HepG2 (cell line): ENCODE measurements at regions not wholly inside any gene's neighbourhood (a gene's known extent, or its start where the extent isn't known, plus 50 kb on each side); places are given as distances from the start of the nearest gene placed in this dataset.

Experiments
- ATAC-seq: fragments of 200-7000 bp; cut with Tn5 transposase; 3 replicates; pipeline ENCODE4 v1.9.1; 2020; ENCODE audit warnings: mild to moderate bottlenecking, moderate library complexity
- BruUV-seq: library from RNA; stranded (reverse); fragments of 400-500 nt; replicated peaks from 2 replicates; lab custom pipeline; 2021; lab: Mats Ljungman, UMichigan
- CTCF ChIA-PET: fragments of 300-600 bp; formaldehyde crosslinking; extraction: SDS; loops from one replicate; lab custom pipeline; 2021; ENCODE audit warnings: low total read pairs, inconsistent platforms, low intra/inter-chr PET ratio; lab: Yijun Ruan, JAX
- POLR2A ChIA-PET: fragments of 350-600 bp; sonication (Branson Sonifier 250); formaldehyde crosslinking; loops from one replicate; lab custom pipeline; 2020; ENCODE audit warnings: antibody characterized with exemption, inconsistent platforms; lab: Yijun Ruan, JAX
- DNase-seq: peaks from one replicate; pipeline ENCODE4 v3.0.0-alpha.2; 2015; ENCODE audit warnings: low spot score
- FAIRE-seq: peaks from 3 replicates; lab custom pipeline; 2011; peaks lifted over from hg19 to GRCh38; lab: Jason Lieb, UNC
- H2AFZ ChIP-seq: one replicate; pipeline ENCODE4 v1.6.1; 2011; ENCODE audit warnings: low read length, inconsistent platforms
- H3K27ac ChIP-seq: fragments of 300-600 bp; 3 replicates; pipeline ENCODE4 v1.8.0; 2011; ENCODE audit warnings: mixed run types, mild to moderate bottlenecking, mixed read lengths, low read length, inconsistent platforms; ENCODE audit not compliant: insufficient read depth; ENCODE audit errors: extremely low read length
- H3K27me3 ChIP-seq, 2 experiments: fragments of 200-600 bp in 1 of 2; 2 replicates in 1 of 2; 3 replicates in 1 of 2; pipeline versions ENCODE4 v1.6.0 to v1.8.0; 2011; ENCODE audit warnings: low read length in 2 of 2, mild to moderate bottlenecking in 2 of 2, moderate library complexity in 2 of 2, inconsistent platforms in 1 of 2; ENCODE audit not compliant: insufficient read depth in 2 of 2, control insufficient read depth in 1 of 2
- H3K36me3 ChIP-seq, 2 experiments: fragments of 200-600 bp in 1 of 2; replicated peaks in 1 of 2; 2 replicates in 1 of 2; 3 replicates in 1 of 2; pipeline versions ENCODE4 v1.5.1 to v1.8.0; 2011; ENCODE audit warnings: low read length in 2 of 2, inconsistent platforms in 1 of 2; ENCODE audit not compliant: insufficient read depth in 2 of 2, control insufficient read depth in 1 of 2
- H3K4me1 ChIP-seq: 2 replicates; pipeline ENCODE4 v1.5.1; 2012; ENCODE audit warnings: low read length, inconsistent platforms; ENCODE audit not compliant: insufficient read depth
- H3K4me2 ChIP-seq: 2 replicates; pipeline ENCODE4 v1.6.0; 2011; ENCODE audit warnings: low read depth, low read length, inconsistent platforms
- H3K4me3 ChIP-seq, 3 experiments: fragments of 200-600 bp in 1 of 3; sonication (generic), shearing (Covaris generic) in 1 of 3; replicated peaks in 1 of 3; 2 replicates each; pipeline ENCODE4 v1.5.1; 2011 to 2016; ENCODE audit warnings: low read length in 3 of 3, inconsistent platforms in 2 of 3, low read depth in 2 of 3, mild to moderate bottlenecking in 2 of 3, control low read depth in 1 of 3, mixed read lengths in 1 of 3; ENCODE audit not compliant: insufficient read depth in 1 of 3
- H3K79me2 ChIP-seq: one replicate; pipeline ENCODE4 v1.6.1; 2011; ENCODE audit warnings: low read length, inconsistent platforms; ENCODE audit not compliant: insufficient read depth
- H3K9ac ChIP-seq: 2 replicates; pipeline ENCODE4 v1.6.0; 2011; ENCODE audit warnings: mild to moderate bottlenecking, low read depth, low read length, inconsistent platforms; ENCODE audit not compliant: insufficient read depth
- H3K9me3 ChIP-seq: 2 replicates; pipeline ENCODE4 v1.5.1; 2012; ENCODE audit warnings: mild to moderate bottlenecking, low read length
- H4K20me1 ChIP-seq: 2 replicates; pipeline ENCODE4 v1.6.0; 2011; ENCODE audit warnings: inconsistent platforms, mild to moderate bottlenecking, low read length, moderate library complexity; ENCODE audit not compliant: insufficient read depth
- CEBPG ChIP-seq: IDR thresholded peaks from 2 replicates; pipeline ENCODE4 v1.6.1; 2016
- NR3C1 ChIP-seq: sonication (generic); formaldehyde crosslinking; IDR thresholded peaks from 2 replicates; pipeline ENCODE4 v1.4.0; 2020; ENCODE audit warnings: missing genetic modification reagents
- ZNF331 ChIP-seq: sonication (generic); formaldehyde crosslinking; IDR thresholded peaks from 2 replicates; pipeline ENCODE4 v1.4.0; 2020; ENCODE audit warnings: missing genetic modification reagents
- ZNF615 ChIP-seq: sonication (generic); formaldehyde crosslinking; IDR thresholded peaks from 2 replicates; pipeline ENCODE4 v1.5.0; 2020; ENCODE audit warnings: mild to moderate bottlenecking, missing genetic modification reagents, borderline replicate concordance
- WGBS: methylation state at CpG from one replicate; pipeline ENCODE4 v1.1.6; 2017; ENCODE audit warnings: low lambda C conversion rate; 5-methylcytosine and 5-hydroxymethylcytosine counted together
- in situ Hi-C: cut with HindIII; loops from 2 replicates; pipeline ENCODE4 v1.10.0; 2017; ENCODE audit warnings: low pct_unique_long_range_greater_than_20kb; ENCODE audit not compliant: extremely low pct_ligation_motif_present
- intact Hi-C: fragments of 100-400 bp; cut with micrococcal nuclease; formaldehyde crosslinking; loops from one replicate; pipeline ENCODE4 v1.10.0; 2022; ENCODE audit not compliant: unreplicated experiment
- TF ChIP-seq, protein P1 (sequence below): IDR thresholded peaks from 2 replicates; pipeline ENCODE4 v1.6.1; 2012; ENCODE audit warnings: low read depth, low read length, improper control_type of control experiment
- TF ChIP-seq, protein P2 (sequence below): sonication (generic); formaldehyde crosslinking; conservative IDR thresholded peaks from 2 replicates; pipeline ENCODE4 v1.4.0; 2020; ENCODE audit warnings: missing genetic modification reagents
- TF ChIP-seq, protein P3 (sequence below): sonication (generic); formaldehyde crosslinking; IDR thresholded peaks from 2 replicates; pipeline ENCODE4 v1.4.0; 2020; ENCODE audit warnings: missing genetic modification reagents
- TF ChIP-seq, protein P4 (sequence below): sonication (generic); formaldehyde crosslinking; IDR thresholded peaks from 2 replicates; pipeline ENCODE4 v1.4.0; 2020; ENCODE audit warnings: mild to moderate bottlenecking, missing genetic modification reagents
- TF ChIP-seq, protein P5 (sequence below): sonication (generic); formaldehyde crosslinking; IDR thresholded peaks from 2 replicates; pipeline ENCODE4 v1.8.1; 2023; ENCODE audit warnings: mild to moderate bottlenecking, missing genetic modification reagents
- TF ChIP-seq, protein P6 (sequence below): sonication (generic); formaldehyde crosslinking; IDR thresholded peaks from 2 replicates; pipeline ENCODE4 v1.5.0; 2020; ENCODE audit warnings: missing genetic modification reagents

DNA sequence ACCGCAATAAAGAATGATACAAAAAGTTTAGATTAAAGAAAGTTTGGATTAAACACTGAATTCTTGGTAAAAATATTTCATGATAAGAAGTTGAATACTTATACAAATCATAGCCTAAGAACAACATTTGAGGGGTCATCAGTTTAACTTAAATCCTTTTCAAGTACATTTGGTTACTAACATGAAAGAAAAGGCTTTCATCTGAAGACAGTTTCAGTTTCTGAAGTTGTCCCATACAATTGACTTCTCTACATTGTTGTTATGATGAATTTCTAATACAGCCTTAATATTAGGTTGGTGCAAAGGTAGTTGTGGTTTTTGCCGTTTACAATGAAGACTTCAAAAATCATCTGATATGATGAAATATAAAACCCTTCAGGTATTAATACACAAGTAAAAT, 317.5 kb upstream of the MAGI2 start:
- ATAC-seq (no peak), FAIRE-seq (no peak), DNase-seq (no peak)
- 26% methylated on average over 2 of the region's 2 CpGs for WGBS
- Histone ChIP-seq H3K79me2 (no peaks in the 10 kb centered on the region), H3K27me3 (no peaks in the 10 kb centered on the region), H3K27ac (no peak overlapping the region), H3K36me3 (no peaks in the 10 kb centered on the region), H3K4me3 (no peak overlapping the region), H3K9ac (no peak overlapping the region), H3K4me2 (no peak overlapping the region), H3K9me3 (no peaks in the 10 kb centered on the region), H3K4me1 (no peaks in the 10 kb centered on the region), H2AFZ (no peak overlapping the region), H4K20me1 (no peaks in the 10 kb centered on the region)
- in situ Hi-C loops, result no loop called here
- POLR2A ChIA-PET, result no interaction called here
- intact Hi-C loops, result no loop called here
- BruUV-seq, result no TSS peak
- CTCF ChIA-PET, result no interaction called here
- TF ChIP-seq, protein P1, sequence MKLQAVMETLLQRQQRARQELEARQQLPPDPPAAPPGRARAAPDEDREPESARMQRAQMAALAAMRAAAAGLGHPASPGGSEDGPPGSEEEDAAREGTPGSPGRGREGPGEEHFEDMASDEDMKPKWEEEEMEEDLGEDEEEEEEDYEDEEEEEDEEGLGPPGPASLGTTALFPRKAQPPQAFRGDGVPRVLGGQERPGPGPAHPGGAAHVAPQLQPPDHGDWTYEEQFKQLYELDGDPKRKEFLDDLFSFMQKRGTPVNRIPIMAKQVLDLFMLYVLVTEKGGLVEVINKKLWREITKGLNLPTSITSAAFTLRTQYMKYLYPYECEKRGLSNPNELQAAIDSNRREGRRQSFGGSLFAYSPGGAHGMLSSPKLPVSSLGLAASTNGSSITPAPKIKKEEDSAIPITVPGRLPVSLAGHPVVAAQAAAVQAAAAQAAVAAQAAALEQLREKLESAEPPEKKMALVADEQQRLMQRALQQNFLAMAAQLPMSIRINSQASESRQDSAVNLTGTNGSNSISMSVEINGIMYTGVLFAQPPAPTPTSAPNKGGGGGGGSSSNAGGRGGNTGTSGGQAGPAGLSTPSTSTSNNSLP, result no peak
- no peak for TF ChIP-seq CEBPG (CRISPR knock-in tag)
- TF ChIP-seq, protein P2, sequence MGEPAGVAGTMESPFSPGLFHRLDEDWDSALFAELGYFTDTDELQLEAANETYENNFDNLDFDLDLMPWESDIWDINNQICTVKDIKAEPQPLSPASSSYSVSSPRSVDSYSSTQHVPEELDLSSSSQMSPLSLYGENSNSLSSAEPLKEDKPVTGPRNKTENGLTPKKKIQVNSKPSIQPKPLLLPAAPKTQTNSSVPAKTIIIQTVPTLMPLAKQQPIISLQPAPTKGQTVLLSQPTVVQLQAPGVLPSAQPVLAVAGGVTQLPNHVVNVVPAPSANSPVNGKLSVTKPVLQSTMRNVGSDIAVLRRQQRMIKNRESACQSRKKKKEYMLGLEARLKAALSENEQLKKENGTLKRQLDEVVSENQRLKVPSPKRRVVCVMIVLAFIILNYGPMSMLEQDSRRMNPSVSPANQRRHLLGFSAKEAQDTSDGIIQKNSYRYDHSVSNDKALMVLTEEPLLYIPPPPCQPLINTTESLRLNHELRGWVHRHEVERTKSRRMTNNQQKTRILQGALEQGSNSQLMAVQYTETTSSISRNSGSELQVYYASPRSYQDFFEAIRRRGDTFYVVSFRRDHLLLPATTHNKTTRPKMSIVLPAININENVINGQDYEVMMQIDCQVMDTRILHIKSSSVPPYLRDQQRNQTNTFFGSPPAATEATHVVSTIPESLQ (CRISPR knock-in tag), result no peak
- TF ChIP-seq NR3C1 (CRISPR knock-in tag), result no peak
- TF ChIP-seq ZNF615, result no peak

DNA sequence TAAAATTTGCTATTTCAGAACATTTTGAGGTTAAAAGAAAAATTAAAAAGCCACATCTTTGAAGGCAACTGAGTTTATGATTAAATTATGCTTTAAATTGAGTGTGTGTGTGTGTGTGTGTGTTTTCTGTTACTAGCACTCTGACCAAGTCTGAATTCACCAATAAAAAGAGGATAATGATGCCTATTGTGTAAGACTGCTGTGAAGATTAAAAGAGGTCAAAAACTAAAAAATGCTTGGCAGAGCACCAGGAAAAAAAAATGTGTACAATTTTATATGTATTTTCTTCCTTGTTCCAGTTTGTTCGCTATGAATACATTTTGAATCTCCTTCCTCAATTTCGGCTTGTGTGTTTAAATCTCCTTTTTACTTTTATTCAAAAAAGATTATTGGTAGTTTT, 316.6 kb upstream of the MAGI2 start:
- Histone ChIP-seq H3K4me1 (no peaks in the 10 kb centered on the region), H3K4me3 (no peak overlapping the region), H3K79me2 (no peaks in the 10 kb centered on the region), H3K36me3 (no peaks in the 10 kb centered on the region), H2AFZ (no peak overlapping the region), H3K4me2 (no peak overlapping the region), H3K9ac (no peak overlapping the region), H3K27me3 (no peaks in the 10 kb centered on the region), H3K9me3 (no peaks in the 10 kb centered on the region), H3K27ac (no peak overlapping the region), H4K20me1 (no peaks in the 10 kb centered on the region)
- ATAC-seq, result no peak
- in situ Hi-C loops (no loop called here), intact Hi-C loops (no loop called here)
- ChIA-PET POLR2A (no interaction called here), CTCF (no interaction called here)
- no peak for DNase-seq
- no peak for FAIRE-seq
- 0% methylated on average over 2 of the region's 2 CpGs for WGBS
- no TSS peak for BruUV-seq
- no peak for TF ChIP-seq ZNF331 (CRISPR knock-in tag)
- TF ChIP-seq, protein P3, sequence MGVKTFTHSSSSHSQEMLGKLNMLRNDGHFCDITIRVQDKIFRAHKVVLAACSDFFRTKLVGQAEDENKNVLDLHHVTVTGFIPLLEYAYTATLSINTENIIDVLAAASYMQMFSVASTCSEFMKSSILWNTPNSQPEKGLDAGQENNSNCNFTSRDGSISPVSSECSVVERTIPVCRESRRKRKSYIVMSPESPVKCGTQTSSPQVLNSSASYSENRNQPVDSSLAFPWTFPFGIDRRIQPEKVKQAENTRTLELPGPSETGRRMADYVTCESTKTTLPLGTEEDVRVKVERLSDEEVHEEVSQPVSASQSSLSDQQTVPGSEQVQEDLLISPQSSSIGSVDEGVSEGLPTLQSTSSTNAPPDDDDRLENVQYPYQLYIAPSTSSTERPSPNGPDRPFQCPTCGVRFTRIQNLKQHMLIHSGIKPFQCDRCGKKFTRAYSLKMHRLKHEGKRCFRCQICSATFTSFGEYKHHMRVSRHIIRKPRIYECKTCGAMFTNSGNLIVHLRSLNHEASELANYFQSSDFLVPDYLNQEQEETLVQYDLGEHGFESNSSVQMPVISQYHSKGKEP (CRISPR knock-in tag), result no peak
- TF ChIP-seq, protein P4, sequence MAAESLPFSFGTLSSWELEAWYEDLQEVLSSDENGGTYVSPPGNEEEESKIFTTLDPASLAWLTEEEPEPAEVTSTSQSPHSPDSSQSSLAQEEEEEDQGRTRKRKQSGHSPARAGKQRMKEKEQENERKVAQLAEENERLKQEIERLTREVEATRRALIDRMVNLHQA (CRISPR knock-in tag), result no peak
- TF ChIP-seq, protein P5, sequence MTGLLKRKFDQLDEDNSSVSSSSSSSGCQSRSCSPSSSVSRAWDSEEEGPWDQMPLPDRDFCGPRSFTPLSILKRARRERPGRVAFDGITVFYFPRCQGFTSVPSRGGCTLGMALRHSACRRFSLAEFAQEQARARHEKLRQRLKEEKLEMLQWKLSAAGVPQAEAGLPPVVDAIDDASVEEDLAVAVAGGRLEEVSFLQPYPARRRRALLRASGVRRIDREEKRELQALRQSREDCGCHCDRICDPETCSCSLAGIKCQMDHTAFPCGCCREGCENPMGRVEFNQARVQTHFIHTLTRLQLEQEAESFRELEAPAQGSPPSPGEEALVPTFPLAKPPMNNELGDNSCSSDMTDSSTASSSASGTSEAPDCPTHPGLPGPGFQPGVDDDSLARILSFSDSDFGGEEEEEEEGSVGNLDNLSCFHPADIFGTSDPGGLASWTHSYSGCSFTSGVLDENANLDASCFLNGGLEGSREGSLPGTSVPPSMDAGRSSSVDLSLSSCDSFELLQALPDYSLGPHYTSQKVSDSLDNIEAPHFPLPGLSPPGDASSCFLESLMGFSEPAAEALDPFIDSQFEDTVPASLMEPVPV, result no peak
- TF ChIP-seq, protein P6, sequence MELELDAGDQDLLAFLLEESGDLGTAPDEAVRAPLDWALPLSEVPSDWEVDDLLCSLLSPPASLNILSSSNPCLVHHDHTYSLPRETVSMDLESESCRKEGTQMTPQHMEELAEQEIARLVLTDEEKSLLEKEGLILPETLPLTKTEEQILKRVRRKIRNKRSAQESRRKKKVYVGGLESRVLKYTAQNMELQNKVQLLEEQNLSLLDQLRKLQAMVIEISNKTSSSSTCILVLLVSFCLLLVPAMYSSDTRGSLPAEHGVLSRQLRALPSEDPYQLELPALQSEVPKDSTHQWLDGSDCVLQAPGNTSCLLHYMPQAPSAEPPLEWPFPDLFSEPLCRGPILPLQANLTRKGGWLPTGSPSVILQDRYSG, result no peak
